SU-DHL-6 (cell line): ENCODE measurements at regions not wholly inside any gene's neighbourhood (a gene's known extent, or its start where the extent isn't known, plus 50 kb on each side); places are given as distances from the start of the nearest gene placed in this dataset.

Experiments used
- EZH2phosphoT487 ChIP-seq: fragments of 200-600 bp; sonication (generic), shearing (Covaris generic); conservative IDR thresholded peaks from 2 replicates; pipeline ENCODE4 v1.6.1; 2018; ENCODE audit warnings: mild to moderate bottlenecking, antibody characterized with exemption, low read length, moderate library complexity, mixed read lengths
- TF ChIP-seq, protein P1 (sequence below): fragments of 200-600 bp; sonication (generic); IDR thresholded peaks from one replicate; pipeline ENCODE4 v1.5.1; 2017; ENCODE audit warnings: antibody characterized with exemption, mild to moderate bottlenecking, low read length, moderate library complexity; ENCODE audit not compliant: insufficient read depth, poor library complexity, severe bottlenecking

GRCh38 chr3:83601704-83602103 lies 1357.1 kb upstream of the CADM2 start:
- TF ChIP-seq, protein P1, sequence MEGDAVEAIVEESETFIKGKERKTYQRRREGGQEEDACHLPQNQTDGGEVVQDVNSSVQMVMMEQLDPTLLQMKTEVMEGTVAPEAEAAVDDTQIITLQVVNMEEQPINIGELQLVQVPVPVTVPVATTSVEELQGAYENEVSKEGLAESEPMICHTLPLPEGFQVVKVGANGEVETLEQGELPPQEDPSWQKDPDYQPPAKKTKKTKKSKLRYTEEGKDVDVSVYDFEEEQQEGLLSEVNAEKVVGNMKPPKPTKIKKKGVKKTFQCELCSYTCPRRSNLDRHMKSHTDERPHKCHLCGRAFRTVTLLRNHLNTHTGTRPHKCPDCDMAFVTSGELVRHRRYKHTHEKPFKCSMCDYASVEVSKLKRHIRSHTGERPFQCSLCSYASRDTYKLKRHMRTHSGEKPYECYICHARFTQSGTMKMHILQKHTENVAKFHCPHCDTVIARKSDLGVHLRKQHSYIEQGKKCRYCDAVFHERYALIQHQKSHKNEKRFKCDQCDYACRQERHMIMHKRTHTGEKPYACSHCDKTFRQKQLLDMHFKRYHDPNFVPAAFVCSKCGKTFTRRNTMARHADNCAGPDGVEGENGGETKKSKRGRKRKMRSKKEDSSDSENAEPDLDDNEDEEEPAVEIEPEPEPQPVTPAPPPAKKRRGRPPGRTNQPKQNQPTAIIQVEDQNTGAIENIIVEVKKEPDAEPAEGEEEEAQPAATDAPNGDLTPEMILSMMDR = no peak
- no peak for TF ChIP-seq EZH2phosphoT487
